Stimulated activated CD8-positive, alpha-beta memory T cell treated with anti-CD3 and anti-CD28 coated beads, Interleukin-4, amount 100 ng/mL, for 48 hours (primary cell): ENCODE measurements at regions not wholly inside any gene's neighbourhood (a gene's known extent, or its start where the extent isn't known, plus 50 kb on each side); places are given as distances from the start of the nearest gene placed in this dataset.

Experiments used
- DNase-seq: peaks from one replicate; pipeline ENCODE4 v3.0.0-alpha.2; 2020

DNA sequence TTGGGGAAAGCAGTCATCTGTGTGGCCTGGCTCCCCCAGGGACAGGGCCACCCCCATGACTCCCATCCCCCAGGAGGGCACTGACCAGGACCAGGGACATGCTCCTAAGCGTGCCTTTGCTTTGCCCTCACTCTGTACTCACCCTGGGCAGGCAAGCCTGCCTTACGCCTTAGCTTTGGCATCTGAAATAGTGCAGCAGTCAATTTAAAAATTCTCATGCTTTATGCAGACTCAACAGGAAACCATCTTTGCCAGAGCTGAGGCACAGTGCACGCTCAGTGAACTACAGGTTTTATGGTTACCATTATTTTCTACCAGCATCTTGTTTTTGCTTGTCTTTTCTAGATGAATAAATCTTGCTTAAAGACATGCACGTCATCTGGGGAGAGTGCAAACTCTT, 323.5 kb downstream of the IRX2 start:
- no peak for DNase-seq

- no peak for DNase-seq
Measured at GRCh38 chr5:2423634-2424033, 327.8 kb downstream of the IRX2 start.

GRCh38 chr5:2417301-2417700, 334.2 kb downstream of the IRX2 start:
- DNase-seq, result no peak

GRCh38 chr5:2415678-2416077, 335.8 kb downstream of the IRX2 start:
- DNase-seq, result no peak

DNA sequence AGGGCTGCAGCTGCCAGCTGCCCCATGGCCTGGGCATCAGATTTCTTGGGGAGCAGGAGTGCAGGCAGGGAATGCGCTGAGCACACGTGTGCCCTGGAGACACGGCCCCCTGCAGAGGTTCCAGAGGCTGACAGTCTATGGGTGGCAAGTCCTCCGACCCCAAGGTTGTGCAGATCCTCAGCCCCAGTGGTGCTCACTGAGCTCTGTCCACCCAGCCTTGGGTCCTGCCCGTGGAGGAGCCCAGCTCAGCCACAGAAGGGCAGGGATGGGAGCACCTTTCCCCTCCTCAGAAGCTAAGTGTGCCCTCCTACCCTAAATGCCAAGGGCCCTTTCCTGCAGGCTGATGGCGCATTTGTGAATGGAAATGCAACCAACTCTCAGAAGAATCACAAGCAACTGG, 341.0 kb downstream of the IRX2 start:
- no peak for DNase-seq

DNA sequence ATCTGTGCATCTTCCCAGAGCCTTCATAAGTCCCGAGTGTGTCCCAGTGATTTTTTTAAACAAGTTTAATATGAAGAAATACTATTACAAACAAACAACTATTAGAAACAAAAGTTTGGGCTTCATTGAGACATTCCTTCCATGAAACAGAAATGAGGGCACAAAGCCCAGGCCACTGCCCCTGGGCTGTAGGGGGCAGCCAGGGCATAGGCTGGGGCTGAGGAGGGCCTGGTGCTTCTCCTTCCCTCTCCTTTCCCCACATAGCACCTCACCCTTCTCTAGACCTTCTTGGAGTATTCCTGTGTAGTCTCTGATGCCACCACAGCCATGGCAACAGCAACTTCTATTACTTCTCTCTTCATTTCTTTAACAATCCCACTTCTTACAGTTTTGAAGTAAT, 348.2 kb downstream of the IRX2 start:
- no peak for DNase-seq

- no peak for DNase-seq
Measured at GRCh38 chr5:2399804-2400203, 351.7 kb downstream of the IRX2 start.

DNA sequence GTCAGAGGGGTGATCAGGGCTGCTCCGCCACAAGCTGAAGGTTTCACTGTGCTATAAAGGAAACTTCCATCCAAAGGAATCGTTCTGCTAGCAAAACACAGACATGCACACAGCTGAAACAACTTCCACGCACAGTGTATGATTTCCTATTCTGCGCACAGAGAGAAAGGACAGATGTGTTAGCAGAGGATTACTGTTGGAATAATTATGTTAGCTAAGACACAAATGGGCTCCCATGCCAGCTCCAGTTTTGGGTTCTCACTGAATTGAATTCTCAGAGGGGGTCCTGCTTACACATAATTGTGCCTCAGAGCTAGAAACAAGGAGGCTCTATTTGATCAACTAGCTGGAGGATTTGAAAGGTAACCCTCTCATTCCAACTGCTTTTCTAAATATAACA, 352.4 kb downstream of the IRX2 start:
- DNase-seq, result no peak

DNA sequence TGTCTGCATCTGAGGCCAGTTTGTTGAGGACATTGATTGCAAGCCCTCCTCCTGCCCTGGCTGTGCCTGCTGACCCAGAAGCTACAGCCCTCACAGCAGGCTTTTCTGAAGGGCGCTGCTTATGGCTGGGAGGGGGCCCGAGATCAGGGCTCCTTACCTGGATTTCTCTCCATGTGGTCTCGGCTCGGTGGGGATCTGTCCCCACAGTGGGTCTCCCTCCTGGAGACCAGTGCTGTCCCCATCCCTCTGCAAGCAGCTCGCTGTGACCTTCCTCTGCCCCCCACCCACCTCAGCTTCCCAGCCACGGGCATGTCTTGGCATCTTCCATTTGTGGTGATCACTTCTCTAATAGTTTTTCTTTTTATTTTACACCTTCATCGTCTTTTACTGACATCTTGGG, 357.9 kb downstream of the IRX2 start:
- DNase-seq, result no peak

DNA sequence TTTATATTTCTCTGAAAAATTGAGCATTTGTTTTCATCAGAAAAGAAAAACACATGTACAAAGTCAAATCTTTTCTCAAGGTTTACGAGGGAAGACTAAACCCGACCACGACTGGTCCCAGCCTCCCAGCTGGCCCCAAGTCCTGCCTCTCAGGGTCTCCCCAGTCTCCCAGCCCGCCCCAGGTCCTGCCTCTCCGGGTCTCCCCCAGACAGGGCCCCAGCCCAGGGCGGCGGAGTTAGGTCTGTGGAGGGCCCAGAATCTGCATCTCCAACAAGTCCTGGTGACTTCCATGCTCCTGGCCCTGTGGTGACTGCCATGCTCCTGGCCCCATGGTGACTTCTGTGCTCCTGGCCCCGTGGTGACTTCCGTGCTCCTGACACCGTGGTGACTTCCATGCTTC, 359.9 kb downstream of the IRX2 start:
- DNase-seq, result no peak

GRCh38 chr5:2391021-2391420, 360.5 kb downstream of the IRX2 start:
- DNase-seq, result no peak

DNA sequence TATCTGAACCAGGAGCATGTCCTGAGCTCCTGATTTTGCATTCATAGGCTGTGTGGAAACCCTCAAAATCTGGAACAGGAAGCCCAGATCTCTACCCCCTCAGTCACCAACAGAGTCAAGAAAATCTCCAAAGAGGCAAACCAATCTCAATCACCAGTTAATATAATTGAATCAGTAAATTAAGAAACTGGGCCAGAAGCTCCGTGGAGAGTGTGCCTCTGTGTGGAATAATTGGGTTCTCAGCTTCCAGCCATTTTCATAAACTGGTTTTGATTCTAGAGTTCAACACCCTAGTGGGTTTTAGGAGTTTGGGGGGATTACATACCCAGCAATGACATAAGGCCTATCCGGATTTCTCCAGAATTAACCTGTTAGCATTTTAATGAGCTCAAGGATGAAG, 362.9 kb downstream of the IRX2 start:
- no peak for DNase-seq

DNA sequence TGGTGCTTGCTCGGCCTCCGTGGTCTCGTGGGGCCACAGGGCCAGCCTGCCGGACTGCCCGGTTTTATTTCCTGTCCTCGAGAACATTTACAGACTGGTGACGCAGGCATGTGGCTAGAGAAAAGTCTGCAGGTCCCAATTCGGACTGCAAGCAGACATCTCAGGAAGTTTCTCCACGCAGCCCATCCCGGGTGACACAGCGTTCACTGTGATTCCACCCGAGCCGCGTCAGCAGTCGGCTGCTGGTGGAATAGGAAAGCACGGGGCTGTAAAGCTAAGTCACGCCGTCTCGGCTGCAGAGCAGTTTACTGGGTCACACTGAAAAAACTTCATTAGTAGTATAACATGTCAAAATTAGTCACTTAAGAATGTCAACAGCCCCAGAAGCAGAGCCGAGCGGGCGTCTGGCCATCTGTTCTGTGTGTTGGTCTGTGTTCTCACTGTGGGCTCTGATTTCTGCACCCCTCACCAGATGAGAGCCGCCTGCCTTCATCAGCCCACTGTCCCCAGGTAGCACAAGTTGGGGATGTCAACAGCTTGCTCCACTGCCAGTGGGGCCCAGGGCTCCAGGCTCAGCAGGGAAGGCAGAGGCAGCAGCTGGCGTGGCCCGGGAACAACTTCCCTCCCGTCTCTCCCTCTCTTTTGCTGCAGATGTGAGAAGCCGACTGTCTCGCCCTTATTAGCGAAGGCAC, 363.7 kb downstream of the IRX2 start:
- DNase-seq, result no peak

DNA sequence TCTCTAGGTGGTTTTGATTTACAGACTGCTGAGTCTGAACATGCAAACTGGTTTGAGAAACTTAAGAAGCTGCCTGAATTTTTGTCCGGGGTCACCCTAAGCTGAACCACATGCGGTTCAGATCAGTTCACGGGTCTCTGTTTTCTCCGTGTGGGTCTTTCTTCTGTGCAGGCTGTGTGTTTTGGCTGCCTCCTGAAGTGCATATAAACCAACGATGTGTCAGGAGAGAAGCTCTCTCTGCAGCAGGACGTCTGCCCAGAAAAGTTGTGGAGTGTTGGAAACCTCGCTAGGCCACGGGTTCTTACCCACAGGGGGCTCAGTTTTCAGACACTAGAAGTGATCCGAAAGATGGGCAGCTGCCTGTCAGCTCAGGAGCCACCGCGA, 364.2 kb downstream of the IRX2 start:
- DNase-seq, result no peak

DNA sequence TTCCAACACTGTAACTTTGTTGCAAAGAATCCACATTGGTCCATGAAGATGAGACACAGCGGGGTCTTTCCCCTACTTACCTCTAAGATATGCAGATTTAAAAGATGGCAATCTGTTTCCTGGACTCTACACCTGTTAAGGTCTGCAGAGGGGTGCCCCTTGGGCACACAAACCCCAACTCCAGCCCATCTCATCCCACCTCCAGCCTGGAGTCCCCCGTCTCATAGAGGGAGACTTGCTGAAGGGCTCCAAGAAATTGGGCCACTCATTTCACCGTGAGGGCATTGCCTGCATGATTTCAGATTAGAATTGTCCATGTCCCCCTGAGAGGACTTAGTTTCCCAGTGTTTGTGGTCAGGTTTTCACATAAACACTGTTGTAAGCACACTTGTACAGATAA, 365.7 kb downstream of the IRX2 start:
- DNase-seq, result no peak

GRCh38 chr5:2383698-2384065, 367.8 kb downstream of the IRX2 start:
- DNase-seq, result no peak

DNA sequence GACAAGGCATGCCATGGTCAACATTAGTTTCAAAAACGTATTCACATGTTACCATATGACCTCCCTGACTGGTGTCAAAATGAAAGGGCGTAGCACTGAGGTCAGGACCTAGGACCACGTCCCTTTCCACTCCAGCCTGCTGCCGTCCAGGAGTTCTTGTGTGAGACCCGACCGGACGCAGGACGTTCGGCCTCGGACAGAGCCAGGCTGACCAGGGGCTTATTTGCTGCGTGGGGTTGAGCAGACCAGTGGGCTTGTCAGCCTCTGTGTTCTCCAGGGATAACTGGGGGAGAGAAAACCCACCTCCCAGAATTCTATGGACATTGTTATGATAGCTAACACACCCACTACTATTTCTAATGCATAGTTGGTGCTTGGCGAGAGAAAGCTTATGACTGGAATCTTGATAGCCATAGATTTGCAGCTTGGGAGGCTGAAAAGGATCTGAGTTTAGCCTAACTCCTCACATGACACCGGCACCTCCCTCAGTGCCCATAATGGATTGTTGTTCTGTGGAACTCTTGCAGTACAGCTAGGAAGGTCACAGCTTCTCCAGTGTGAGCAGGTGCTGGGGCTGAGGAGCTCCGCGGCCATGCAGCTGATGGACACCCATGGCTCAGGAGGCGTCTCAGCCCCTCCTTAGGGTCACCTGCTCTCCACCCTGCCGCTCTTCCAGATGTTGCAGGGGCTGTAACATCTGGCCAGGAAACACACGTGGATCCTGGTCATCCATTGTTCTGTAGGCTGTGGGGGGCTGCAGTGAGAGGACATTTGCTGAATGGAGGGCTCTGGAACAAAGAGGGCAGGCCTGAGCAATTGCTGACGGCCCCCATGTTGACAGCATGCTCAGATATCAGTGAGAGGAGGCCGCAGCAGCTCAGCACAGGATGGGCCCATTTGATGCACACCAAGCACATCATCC, 368.4 kb downstream of the IRX2 start:
- no peak for DNase-seq

DNA sequence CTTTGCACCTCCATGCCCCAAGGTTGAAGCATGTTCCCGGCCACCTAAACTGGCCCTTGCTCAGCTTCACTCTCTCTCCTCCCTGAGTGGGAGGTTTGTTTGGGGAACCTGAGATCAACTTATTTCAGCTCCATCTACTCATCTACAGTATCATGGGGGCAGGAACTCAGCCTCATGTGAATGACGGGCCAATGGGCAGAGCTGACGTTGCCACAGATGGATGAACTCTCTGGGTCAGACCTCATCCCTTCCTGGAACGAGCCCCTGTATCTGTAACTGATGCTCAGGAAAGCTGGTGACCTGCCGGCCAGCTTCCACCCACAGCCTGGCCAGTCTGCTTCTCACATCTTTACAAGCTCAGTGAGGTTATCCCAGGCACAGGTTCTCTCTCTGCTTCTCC, 369.6 kb downstream of the IRX2 start:
- no peak for DNase-seq

DNA sequence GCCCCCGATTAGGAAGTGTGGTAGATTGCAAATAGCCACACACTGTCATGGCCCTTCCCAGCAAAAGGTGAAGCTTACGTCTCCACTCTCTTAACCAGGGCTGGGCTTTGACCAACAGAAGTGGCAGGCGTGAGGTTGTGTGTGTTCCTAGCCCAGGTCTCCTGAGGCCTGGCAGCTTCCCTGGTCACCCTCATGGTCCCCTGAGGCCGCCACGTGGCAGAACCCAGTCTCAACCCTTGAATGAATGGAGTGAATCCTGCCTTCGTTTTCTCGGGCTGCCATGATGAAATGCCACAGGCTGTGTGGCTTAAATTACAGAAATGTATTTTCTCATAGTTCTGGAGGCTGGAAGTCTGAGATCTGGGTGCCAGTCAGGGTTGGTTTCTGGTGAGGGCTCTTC, 370.4 kb downstream of the IRX2 start:
- no peak for DNase-seq

DNA sequence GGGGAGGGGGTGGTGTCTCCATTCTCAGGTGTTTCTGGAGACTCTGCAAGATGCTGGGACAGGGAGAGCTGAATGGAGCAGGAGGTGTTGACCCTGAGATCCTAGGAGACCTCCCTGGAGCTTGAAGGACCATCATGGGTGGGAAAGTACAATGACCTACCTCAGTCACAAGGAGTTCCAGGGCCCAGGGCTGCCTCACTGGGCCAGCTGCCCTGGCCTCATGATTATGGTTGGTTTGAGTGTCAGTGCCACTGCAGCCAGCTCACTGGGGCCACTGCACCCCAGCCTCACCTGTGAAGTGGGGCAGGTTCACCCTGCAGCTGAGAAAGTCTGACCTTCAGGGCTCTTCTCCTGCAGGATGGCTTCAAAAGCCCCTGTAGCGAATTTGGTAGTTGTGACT, 372.5 kb downstream of the IRX2 start:
- DNase-seq, result no peak

- no peak for DNase-seq
Measured at GRCh38 chr5:2378108-2378507, 373.4 kb downstream of the IRX2 start.

GRCh38 chr5:2376486-2376885, 375.0 kb downstream of the IRX2 start:
- DNase-seq, result no peak

DNA sequence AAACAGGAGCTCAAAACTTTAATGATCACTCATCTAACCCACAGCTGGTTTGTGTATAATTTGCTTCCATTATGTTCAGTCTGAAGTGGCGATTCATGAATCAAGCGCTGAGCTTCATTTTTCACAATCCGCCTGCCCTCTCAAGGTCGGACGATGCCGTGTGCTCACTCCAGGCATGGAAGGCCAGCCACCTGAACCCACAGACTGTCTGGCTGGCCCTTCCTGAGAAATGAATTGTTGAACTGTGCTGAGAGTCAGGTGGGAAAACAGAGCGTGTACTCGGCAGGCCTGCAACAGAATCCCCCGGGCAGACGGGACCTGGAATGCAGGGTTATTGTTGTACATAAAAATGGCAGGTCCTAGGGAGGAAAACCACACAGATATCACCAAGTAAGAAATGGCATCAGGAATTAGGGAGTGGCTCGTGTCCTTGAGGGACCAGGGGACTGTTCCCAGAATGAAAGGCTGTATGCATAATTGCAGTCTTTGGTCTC, 375.7 kb downstream of the IRX2 start:
- no peak for DNase-seq

DNA sequence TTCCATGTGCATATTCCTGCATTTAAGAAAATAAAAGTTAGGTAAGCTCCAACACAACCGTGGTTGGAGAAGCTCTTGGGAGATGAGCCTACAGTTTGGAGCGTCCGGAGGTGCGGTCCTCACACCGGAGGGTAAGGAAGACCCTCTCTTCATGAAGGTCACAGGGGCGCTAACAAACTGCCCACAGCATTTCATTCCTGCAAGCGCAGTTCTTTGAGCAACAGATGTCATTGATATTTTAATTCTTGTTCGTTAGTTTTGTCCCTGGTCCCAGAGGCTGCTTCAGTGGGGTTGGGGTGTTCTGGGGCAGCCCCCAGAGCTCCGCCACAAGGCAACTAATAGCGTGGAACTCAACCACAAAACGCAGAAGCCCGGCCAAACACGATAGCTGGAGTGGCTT, 376.2 kb downstream of the IRX2 start:
- DNase-seq, result no peak

GRCh38 chr5:2374703-2375102, 376.8 kb downstream of the IRX2 start:
- no peak for DNase-seq
